Mammary epithelial cell (primary cell): ENCODE measurements at regions not wholly inside any gene's neighbourhood (a gene's known extent, or its start where the extent isn't known, plus 50 kb on each side); places are given as distances from the start of the nearest gene placed in this dataset.

ENCODE experiments used
- EZH2 ChIP-seq: IDR thresholded peaks from 2 replicates; pipeline ENCODE4 v1.6.1; 2012; ENCODE audit warnings: low read length, inconsistent platforms, borderline replicate concordance
- TF ChIP-seq, protein P1 (sequence below), 2 donors: IDR thresholded peaks in 1 of 2; conservative IDR thresholded peaks in 1 of 2; 2 replicates each; pipeline ENCODE4 v1.5.1; 2011 to 2012; ENCODE audit warnings: inconsistent platforms in 2 of 2, low read length in 2 of 2, mild to moderate bottlenecking in 2 of 2, control low read depth in 1 of 2, low read depth in 1 of 2; ENCODE audit not compliant: insufficient read depth in 1 of 2; ENCODE audit errors: extremely low read depth in 1 of 2

DNA sequence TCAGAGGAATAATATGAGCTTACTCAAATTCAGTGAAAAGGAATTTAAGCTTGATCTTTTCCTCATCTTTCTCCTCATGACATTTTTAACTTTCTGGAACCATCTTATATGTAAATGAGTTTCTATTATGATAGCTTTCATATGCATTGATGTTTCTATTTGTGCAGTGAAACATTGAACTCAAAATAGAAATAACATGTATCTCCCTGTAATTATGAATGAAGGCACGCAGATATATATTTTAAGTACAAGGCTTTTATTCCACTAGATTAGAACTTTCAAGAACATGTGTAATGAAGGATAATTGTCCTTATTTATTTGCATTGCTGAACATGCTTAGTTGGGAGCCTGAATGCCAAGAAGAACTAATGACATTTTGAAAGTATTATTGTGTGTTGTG is 1391.7 kb upstream of the MIR17HG start:
- TF ChIP-seq, protein P1, sequence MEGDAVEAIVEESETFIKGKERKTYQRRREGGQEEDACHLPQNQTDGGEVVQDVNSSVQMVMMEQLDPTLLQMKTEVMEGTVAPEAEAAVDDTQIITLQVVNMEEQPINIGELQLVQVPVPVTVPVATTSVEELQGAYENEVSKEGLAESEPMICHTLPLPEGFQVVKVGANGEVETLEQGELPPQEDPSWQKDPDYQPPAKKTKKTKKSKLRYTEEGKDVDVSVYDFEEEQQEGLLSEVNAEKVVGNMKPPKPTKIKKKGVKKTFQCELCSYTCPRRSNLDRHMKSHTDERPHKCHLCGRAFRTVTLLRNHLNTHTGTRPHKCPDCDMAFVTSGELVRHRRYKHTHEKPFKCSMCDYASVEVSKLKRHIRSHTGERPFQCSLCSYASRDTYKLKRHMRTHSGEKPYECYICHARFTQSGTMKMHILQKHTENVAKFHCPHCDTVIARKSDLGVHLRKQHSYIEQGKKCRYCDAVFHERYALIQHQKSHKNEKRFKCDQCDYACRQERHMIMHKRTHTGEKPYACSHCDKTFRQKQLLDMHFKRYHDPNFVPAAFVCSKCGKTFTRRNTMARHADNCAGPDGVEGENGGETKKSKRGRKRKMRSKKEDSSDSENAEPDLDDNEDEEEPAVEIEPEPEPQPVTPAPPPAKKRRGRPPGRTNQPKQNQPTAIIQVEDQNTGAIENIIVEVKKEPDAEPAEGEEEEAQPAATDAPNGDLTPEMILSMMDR (conservative IDR thresholded peaks at IDR 0.05 in 1 of 2, IDR thresholded peaks at IDR 0.05 in 1 of 2; ENCODE audit: extremely low read depth in 1 of 2, insufficient read depth in 1 of 2, low read depth in 1 of 2, low read length in 2 of 2): no peak
- no peak for TF ChIP-seq EZH2
